Keratinocyte (primary cell): ENCODE measurements at regions not wholly inside any gene's neighbourhood (a gene's known extent, or its start where the extent isn't known, plus 50 kb on each side); places are given as distances from the start of the nearest gene placed in this dataset.

Source experiments
- DNase-seq: peaks from one replicate; pipeline ENCODE4 v3.0.0-alpha.2; 2011; ENCODE audit warnings: low read depth, missing footprints, low spot score
- FAIRE-seq: peaks from 2 replicates; lab custom pipeline; 2011; peaks lifted over from hg19 to GRCh38; lab: Jason Lieb, UNC
- H2AFZ ChIP-seq: 2 replicates; pipeline ENCODE4 v1.6.0; 2012; ENCODE audit warnings: low read length, control low read depth, inconsistent platforms; ENCODE audit not compliant: control insufficient read depth
- H3K27ac ChIP-seq: 2 replicates; pipeline ENCODE4 v1.5.1; 2011; ENCODE audit warnings: low read length; ENCODE audit not compliant: control insufficient read depth, insufficient read depth
- H3K27me3 ChIP-seq: 3 replicates; pipeline ENCODE4 v1.6.0; 2011; ENCODE audit warnings: low read length; ENCODE audit not compliant: control insufficient read depth, insufficient read depth; ENCODE audit errors: extremely low read depth
- H3K36me3 ChIP-seq, 2 experiments: 2 replicates in 1 of 2; 3 replicates in 1 of 2; pipeline ENCODE4 v1.5.1; 2011; ENCODE audit warnings: low read length in 2 of 2, mild to moderate bottlenecking in 1 of 2; ENCODE audit not compliant: control insufficient read depth in 2 of 2, insufficient read depth in 2 of 2; ENCODE audit errors: extremely low read depth in 1 of 2
- H3K4me1 ChIP-seq: 3 replicates; pipeline ENCODE4 v1.5.1; 2011; ENCODE audit warnings: low read length; ENCODE audit not compliant: control insufficient read depth, insufficient read depth; ENCODE audit errors: extremely low read depth
- H3K4me2 ChIP-seq: 3 replicates; pipeline ENCODE4 v1.6.0; 2011; ENCODE audit warnings: low read depth, low read length; ENCODE audit not compliant: control insufficient read depth, insufficient read depth; ENCODE audit errors: extremely low read depth
- H3K4me3 ChIP-seq, 3 experiments: fragments of 200-600 bp in 1 of 3; sonication (generic) in 1 of 3; 2 replicates in 2 of 3; 3 replicates in 1 of 3; pipeline ENCODE4 v1.5.1; 2011 to 2016; ENCODE audit warnings: low read length in 3 of 3, mild to moderate bottlenecking in 3 of 3, control low read depth in 2 of 3, inconsistent platforms in 1 of 3, low read depth in 1 of 3, mixed read lengths in 1 of 3, mixed run types in 1 of 3, moderate library complexity in 1 of 3; ENCODE audit not compliant: control insufficient read depth in 2 of 3, insufficient read depth in 2 of 3; ENCODE audit errors: extremely low read depth in 1 of 3
- H3K79me2 ChIP-seq: 2 replicates; pipeline ENCODE4 v1.6.0; 2012; ENCODE audit warnings: low read length; ENCODE audit not compliant: control insufficient read depth, insufficient read depth
- H3K9ac ChIP-seq: 3 replicates; pipeline ENCODE4 v1.6.0; 2011; ENCODE audit warnings: low read length; ENCODE audit not compliant: control insufficient read depth, insufficient read depth; ENCODE audit errors: extremely low read depth
- H3K9me1 ChIP-seq: 3 replicates; pipeline ENCODE4 v1.6.0; 2011; ENCODE audit warnings: low read length; ENCODE audit not compliant: control insufficient read depth, insufficient read depth; ENCODE audit errors: extremely low read depth
- H3K9me3 ChIP-seq: 2 replicates; pipeline ENCODE4 v1.5.1; 2012; ENCODE audit warnings: low read depth, low read length; ENCODE audit not compliant: control insufficient read depth
- H4K20me1 ChIP-seq: 3 replicates; pipeline ENCODE4 v1.6.0; 2011; ENCODE audit warnings: low read length; ENCODE audit not compliant: control insufficient read depth, insufficient read depth; ENCODE audit errors: extremely low read depth
- CTCF ChIP-seq, 3 experiments: IDR thresholded peaks in 1 of 3; conservative IDR thresholded peaks in 1 of 3; optimal IDR thresholded peaks in 1 of 3; 2 replicates in 2 of 3; 3 replicates in 1 of 3; pipeline versions ENCODE3 to v1.5.1; 2011; ENCODE audit warnings: low read length in 3 of 3, mild to moderate bottlenecking in 3 of 3, moderate library complexity in 2 of 3, control low read depth in 1 of 3, inconsistent platforms in 1 of 3; ENCODE audit not compliant: insufficient read depth in 2 of 3; ENCODE audit errors: extremely low read depth in 1 of 3
- EZH2 ChIP-seq: IDR thresholded peaks from one replicate; pipeline ENCODE4 v1.6.1; 2012; ENCODE audit warnings: inconsistent platforms, mild to moderate bottlenecking, low read length, moderate library complexity
- dilution Hi-C: fragments of 300-500 bp; cut with MboI; formaldehyde crosslinking; loops from one replicate; pipeline ENCODE4 v1.7.0; 2020; ENCODE audit warnings: low sequenced_read_pairs; ENCODE audit not compliant: extremely low pct_ligation_motif_present

DNA sequence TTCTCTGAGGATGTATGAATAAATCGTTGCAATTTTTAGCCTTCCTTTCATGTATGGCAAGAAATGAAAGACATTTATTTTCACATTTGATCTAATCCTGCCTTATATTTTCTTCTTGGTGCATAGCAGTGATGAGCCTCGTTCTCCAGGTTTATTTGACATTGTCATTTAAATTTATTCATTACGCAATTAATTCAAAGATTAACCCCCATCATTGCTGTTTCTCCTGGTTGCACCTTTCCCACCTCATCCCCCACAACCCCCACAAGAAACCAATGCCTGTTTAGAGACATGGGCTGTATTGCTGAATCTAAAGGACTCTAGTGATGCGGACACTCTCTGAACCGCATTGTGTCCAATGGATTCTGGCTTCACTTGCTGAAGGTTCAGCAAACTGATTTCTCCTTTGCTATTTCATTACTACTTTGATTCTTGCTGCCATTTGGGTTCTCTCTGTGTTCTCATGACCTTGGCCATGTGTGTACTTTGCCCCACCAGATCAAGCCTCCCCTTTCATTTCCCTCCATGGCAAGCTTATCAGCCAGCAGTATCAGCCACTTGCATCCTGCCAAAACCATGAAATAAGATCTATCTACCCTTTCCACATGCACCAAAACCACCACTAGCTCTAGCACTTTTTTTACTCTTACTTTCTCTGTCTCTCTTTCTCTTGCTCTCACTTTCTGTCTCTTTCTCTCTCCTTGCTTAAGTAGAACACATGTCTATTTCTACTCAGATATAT lies 382.7 kb downstream of the GBE1 start:
- Histone ChIP-seq H3K27me3 (no peaks in the 10 kb centered on the region), H3K9me3 (no peaks in the 10 kb centered on the region), H3K36me3 (no peaks in the 10 kb centered on the region), H3K79me2 (no peaks in the 10 kb centered on the region), H3K4me1 (no peaks in the 10 kb centered on the region), H2AFZ (no peak overlapping the region), H3K4me2 (no peak overlapping the region), H3K4me3 (no peak overlapping the region), H3K27ac (no peak overlapping the region), H3K9ac (no peak overlapping the region), H4K20me1 (no peaks in the 10 kb centered on the region), H3K9me1 (no peaks in the 10 kb centered on the region)
- FAIRE-seq (no peak), DNase-seq (no peak)
- TF ChIP-seq EZH2, result no peak
- TF ChIP-seq CTCF (optimal IDR thresholded peaks at IDR 0.05 in 1 of 3, IDR thresholded peaks at IDR 0.05 in 1 of 3, conservative IDR thresholded peaks at IDR 0.05 in 1 of 3; ENCODE audit: extremely low read depth in 1 of 3, insufficient read depth in 2 of 3, low read length in 3 of 3), result no peak
- dilution Hi-C loops, result no loop called here

- DNase-seq (no peak), FAIRE-seq (no peak)
- no peak overlapping the region for H3K9ac ChIP-seq
- H3K27ac ChIP-seq, result no peak overlapping the region
- no peaks in the 10 kb centered on the region for H4K20me1 ChIP-seq
- H3K79me2 ChIP-seq, result no peaks in the 10 kb centered on the region
- no peak overlapping the region for H3K4me2 ChIP-seq
- no peaks in the 10 kb centered on the region for H3K9me1 ChIP-seq
- no peaks in the 10 kb centered on the region for H3K27me3 ChIP-seq
- TF ChIP-seq CTCF (optimal IDR thresholded peaks at IDR 0.05 in 1 of 3, IDR thresholded peaks at IDR 0.05 in 1 of 3, conservative IDR thresholded peaks at IDR 0.05 in 1 of 3; ENCODE audit: extremely low read depth in 1 of 3, insufficient read depth in 2 of 3, low read length in 3 of 3) (no peak), EZH2 (no peak)
- H3K36me3 ChIP-seq, result no peaks in the 10 kb centered on the region
- no peaks in the 10 kb centered on the region for H3K4me1 ChIP-seq
- no peak overlapping the region for H3K4me3 ChIP-seq
- dilution Hi-C loops, result no loop called here
- no peaks in the 10 kb centered on the region for H3K9me3 ChIP-seq
- no peak overlapping the region for H2AFZ ChIP-seq
Measured at GRCh38 chr3:81375921-81376320, 385.5 kb downstream of the GBE1 start.
